MCF 10A (cell line): ENCODE measurements at regions not wholly inside any gene's neighbourhood (a gene's known extent, or its start where the extent isn't known, plus 50 kb on each side); places are given as distances from the start of the nearest gene placed in this dataset.

Experiments used
- BruUV-seq: library from RNA; stranded (reverse); fragments of 400-500 nt; replicated peaks from 2 replicates; lab custom pipeline; 2021; lab: Mats Ljungman, UMichigan
- CTCF ChIA-PET: fragments of 300-600 bp; sonication (Branson Sonifier 250); formaldehyde crosslinking; extraction: SDS; loops from one replicate; lab custom pipeline; 2021; ENCODE audit warnings: antibody characterized with exemption, inconsistent platforms; lab: Yijun Ruan, JAX
- POLR2A ChIA-PET: fragments of 300-600, 350-650 bp; sonication (Branson Sonifier 250); formaldehyde crosslinking; extraction: SDS; loops from one replicate; lab custom pipeline; 2020; ENCODE audit warnings: antibody characterized with exemption, inconsistent platforms; lab: Yijun Ruan, JAX
- DNase-seq: peaks from one replicate; pipeline ENCODE4 v3.0.0-alpha.2; 2018; ENCODE audit not compliant: unreplicated experiment
- H3K27ac Mint-ChIP-seq: one replicate; pipeline ENCODE4 v1.8.0; 2022; ENCODE audit warnings: mild to moderate bottlenecking, low read depth, mixed read lengths; ENCODE audit not compliant: unreplicated experiment
- H3K27me3 Mint-ChIP-seq: one replicate; pipeline ENCODE4 v1.8.0; 2022; ENCODE audit warnings: mixed read lengths; ENCODE audit not compliant: insufficient read depth, unreplicated experiment
- H3K36me3 Mint-ChIP-seq: one replicate; pipeline ENCODE4 v1.8.0; 2022; ENCODE audit warnings: mild to moderate bottlenecking, moderate library complexity, mixed read lengths; ENCODE audit not compliant: insufficient read depth, unreplicated experiment
- H3K4me1 Mint-ChIP-seq: one replicate; pipeline ENCODE4 v1.8.0; 2022; ENCODE audit warnings: mixed read lengths; ENCODE audit not compliant: insufficient read depth, unreplicated experiment
- H3K4me3 Mint-ChIP-seq: one replicate; pipeline ENCODE4 v1.8.0; 2022; ENCODE audit warnings: mild to moderate bottlenecking, moderate library complexity, mixed read lengths; ENCODE audit not compliant: unreplicated experiment
- H3K9me3 Mint-ChIP-seq: one replicate; pipeline ENCODE4 v1.8.0; 2022; ENCODE audit warnings: mixed read lengths; ENCODE audit not compliant: unreplicated experiment
- intact Hi-C: fragments of 100-400 bp; cut with micrococcal nuclease; formaldehyde crosslinking; loops from 2 replicates; pipeline ENCODE4 v1.14.1; 2022
- TF ChIP-seq, protein P1 (sequence below): fragments of 200-600 bp; IDR thresholded peaks from one replicate; pipeline ENCODE4 v1.8.0; 2022; ENCODE audit warnings: antibody characterized with exemption, mild to moderate bottlenecking; ENCODE audit not compliant: unreplicated experiment

DNA sequence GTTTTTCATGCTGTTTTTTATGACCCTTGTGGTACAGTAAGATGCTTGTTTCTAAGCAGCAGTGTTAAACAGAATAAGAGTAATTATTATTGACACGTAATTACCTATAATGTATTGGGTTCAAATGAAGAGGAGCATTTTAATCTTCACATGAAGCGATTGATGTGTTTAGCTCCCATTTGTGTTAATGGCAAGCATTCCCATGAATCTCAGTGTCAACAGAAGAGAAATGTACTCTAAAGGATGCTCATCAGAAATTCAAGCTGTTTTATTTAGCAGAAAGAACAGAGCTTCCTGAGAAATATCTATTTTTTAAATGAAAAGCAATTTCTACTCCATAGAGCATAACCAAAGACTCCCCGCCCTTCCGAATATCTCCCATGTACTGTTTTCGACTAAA is 341.3 kb upstream of the LINC00305 start:
- intact Hi-C loops, result no loop called here
- H3K27me3 Mint-ChIP-seq, result peaks cover 71% of the 10 kb centered on the region
- H3K4me3 Mint-ChIP-seq, result no peak overlapping the region
- H3K4me1 Mint-ChIP-seq, result no peaks in the 10 kb centered on the region
- H3K9me3 Mint-ChIP-seq, result no peaks in the 10 kb centered on the region
- DNase-seq, result no peak
- H3K36me3 Mint-ChIP-seq, result no peaks in the 10 kb centered on the region
- POLR2A ChIA-PET, result interaction anchor here (0.7 kb wide), 1 partner anchor 146 kb away, joined by 3 read pairs; no protein-coding TSS in a partner anchor
- BruUV-seq, result no TSS peak
- TF ChIP-seq, protein P1, sequence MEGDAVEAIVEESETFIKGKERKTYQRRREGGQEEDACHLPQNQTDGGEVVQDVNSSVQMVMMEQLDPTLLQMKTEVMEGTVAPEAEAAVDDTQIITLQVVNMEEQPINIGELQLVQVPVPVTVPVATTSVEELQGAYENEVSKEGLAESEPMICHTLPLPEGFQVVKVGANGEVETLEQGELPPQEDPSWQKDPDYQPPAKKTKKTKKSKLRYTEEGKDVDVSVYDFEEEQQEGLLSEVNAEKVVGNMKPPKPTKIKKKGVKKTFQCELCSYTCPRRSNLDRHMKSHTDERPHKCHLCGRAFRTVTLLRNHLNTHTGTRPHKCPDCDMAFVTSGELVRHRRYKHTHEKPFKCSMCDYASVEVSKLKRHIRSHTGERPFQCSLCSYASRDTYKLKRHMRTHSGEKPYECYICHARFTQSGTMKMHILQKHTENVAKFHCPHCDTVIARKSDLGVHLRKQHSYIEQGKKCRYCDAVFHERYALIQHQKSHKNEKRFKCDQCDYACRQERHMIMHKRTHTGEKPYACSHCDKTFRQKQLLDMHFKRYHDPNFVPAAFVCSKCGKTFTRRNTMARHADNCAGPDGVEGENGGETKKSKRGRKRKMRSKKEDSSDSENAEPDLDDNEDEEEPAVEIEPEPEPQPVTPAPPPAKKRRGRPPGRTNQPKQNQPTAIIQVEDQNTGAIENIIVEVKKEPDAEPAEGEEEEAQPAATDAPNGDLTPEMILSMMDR, result no peak
- CTCF ChIA-PET, result interaction anchor here (0.6 kb wide), 2 partner anchors 29 to 228 kb away, joined by 4 to 5 read pairs; no protein-coding TSS in a partner anchor
- no peak overlapping the region for H3K27ac Mint-ChIP-seq

DNA sequence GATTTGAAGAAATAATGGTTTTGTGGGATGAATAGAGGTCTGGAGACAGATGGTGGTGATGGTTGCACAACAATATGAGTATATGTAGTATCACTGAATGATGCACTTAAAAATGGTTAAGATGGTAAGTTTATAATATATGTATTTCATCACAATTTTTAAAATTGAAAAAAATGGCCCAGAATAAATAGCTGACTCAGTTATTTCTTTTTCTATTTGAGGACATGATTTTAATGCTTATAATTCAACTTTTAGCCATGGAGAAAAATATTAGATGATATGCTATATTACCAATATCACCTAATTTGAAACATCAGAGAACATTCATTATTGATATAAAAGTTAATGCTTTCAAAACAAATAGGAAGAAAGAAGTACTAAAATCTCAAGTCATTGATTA is 339.8 kb upstream of the LINC00305 start:
- H3K4me1 Mint-ChIP-seq, result no peaks in the 10 kb centered on the region
- CTCF ChIA-PET, result no interaction called here
- intact Hi-C loops, result no loop called here
- no peak for DNase-seq
- H3K27ac Mint-ChIP-seq, result no peak overlapping the region
- H3K36me3 Mint-ChIP-seq, result no peaks in the 10 kb centered on the region
- POLR2A ChIA-PET, result no interaction called here
- no peaks in the 10 kb centered on the region for H3K9me3 Mint-ChIP-seq
- H3K4me3 Mint-ChIP-seq, result no peak overlapping the region
- peaks cover 61% of the 10 kb centered on the region for H3K27me3 Mint-ChIP-seq
- TF ChIP-seq, protein P1, result no peak
- no TSS peak for BruUV-seq

DNA sequence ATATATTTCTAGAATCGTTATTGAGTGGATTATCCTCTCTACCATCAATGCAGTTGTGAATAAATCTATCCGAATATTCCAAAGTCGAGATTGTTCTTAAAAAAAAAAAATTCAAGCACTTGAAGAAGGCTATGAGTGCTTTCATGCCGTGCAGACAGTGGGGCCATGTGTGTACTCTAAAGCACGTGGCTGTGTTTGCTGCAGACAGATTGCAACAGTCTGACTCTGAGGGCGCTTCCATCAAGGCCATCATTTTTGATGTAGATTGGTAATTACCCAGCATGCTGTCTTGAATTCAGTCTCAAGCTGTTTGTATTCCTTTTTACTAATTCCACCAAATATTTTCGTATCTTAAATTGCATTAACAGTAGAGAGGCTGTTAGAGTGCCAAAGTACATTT is 325.9 kb upstream of the LINC00305 start:
- POLR2A ChIA-PET, result no interaction called here
- TF ChIP-seq, protein P1, result no peak
- Mint-ChIP-seq H3K36me3 (no peaks in the 10 kb centered on the region), H3K4me3 (no peak overlapping the region), H3K9me3 (no peaks in the 10 kb centered on the region), H3K4me1 (no peaks in the 10 kb centered on the region), H3K27me3 (peaks cover 63% of the 10 kb centered on the region), H3K27ac (no peak overlapping the region)
- CTCF ChIA-PET, result interaction anchor here (1.1 kb wide), 1 partner anchor 65 kb away, joined by 8 read pairs; no protein-coding TSS in a partner anchor
- intact Hi-C loops, result no loop called here
- BruUV-seq, result no TSS peak
- no peak for DNase-seq

DNA sequence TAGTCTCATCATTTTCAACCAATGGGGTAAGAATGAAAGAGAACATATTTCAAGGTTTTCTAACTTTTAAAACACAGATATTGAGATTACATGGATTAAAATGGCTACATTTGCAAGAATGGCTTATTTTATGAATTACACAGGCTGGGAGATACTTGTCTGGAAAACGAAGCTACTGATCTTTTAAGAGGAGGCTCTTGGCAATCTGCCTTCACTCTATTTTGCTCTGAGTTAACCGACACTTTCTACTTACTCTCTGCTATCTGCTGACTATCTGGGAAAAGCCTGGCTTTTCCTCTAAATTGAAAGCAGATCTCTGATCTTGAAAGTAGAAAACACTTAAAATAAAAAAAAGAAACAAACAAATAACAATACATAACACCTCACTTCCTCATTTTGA is 325.4 kb upstream of the LINC00305 start:
- ChIA-PET CTCF (interaction anchor here (0.6 kb wide), 1 partner anchor 1301 kb away, joined by 3 read pairs; no protein-coding TSS in a partner anchor), POLR2A (no interaction called here)
- TF ChIP-seq, protein P1, result no peak
- no peaks in the 10 kb centered on the region for H3K9me3 Mint-ChIP-seq
- H3K27me3 Mint-ChIP-seq, result peaks cover 60% of the 10 kb centered on the region
- H3K27ac Mint-ChIP-seq, result no peak overlapping the region
- DNase-seq, result no peak
- no peaks in the 10 kb centered on the region for H3K36me3 Mint-ChIP-seq
- BruUV-seq, result no TSS peak
- H3K4me3 Mint-ChIP-seq, result no peak overlapping the region
- no peaks in the 10 kb centered on the region for H3K4me1 Mint-ChIP-seq
- intact Hi-C loops, result no loop called here
